ENCODE measurements at regions not wholly inside any gene's neighbourhood (a gene's known extent, or its start where the extent isn't known, plus 50 kb on each side); places are given as distances from the start of the nearest gene placed in this dataset.
"Not testable (repeated sequence)": the region's sequence is repeated elsewhere in the genome, so short reads cannot be mapped to it uniquely, and the experiment has no call there.

DNA sequence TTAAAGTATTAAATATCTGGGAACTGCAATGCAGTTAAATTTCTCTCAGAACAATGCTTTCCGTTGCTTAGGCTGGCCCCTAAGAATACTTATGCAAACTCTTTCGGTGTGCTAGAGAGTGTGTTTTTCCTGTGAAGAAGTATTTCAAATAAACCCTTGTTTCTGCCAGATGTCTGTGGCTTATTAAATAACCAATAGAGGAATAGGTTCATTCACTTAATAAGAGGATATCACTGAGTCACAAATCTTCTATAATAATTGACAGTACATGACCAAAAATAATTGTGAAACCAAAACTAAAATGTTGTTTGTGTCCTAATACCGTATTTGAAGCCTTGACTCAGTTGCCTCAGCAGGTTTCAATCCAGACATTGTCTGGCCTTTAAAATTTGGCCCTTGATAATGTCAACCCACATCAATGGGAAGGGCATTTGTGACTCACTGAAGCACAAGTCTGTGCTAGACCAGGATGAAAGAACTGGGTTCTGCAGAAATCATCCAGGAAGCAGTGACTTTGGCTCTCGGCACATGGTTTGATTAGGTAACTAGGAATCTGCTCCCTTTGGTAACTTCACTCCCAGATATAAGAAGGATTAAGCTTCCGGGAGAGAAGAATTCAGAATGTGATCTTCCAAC lies 104.2 kb upstream of the BARHL2 start:
- Histone ChIP-seq H3K27ac (ENCODE audit: low read length) (no peak overlapping the region), H3K79me2 (ENCODE audit: low read length) (no peaks in the 10 kb centered on the region), H3F3A (ENCODE audit: insufficient read depth, low read length) (no peaks in the 10 kb centered on the region), H3K4me1 (ENCODE audit: low read length) (no peaks in the 10 kb centered on the region), H3K4me2 (ENCODE audit: low read depth, low read length) (peak overlapping the region; percentile 21; the same call in 1 of the 2 replicates), H3K36me3 (replicated peaks; ENCODE audit: insufficient read depth, low read length) (no peaks in the 10 kb centered on the region), H3K4me3 (ENCODE audit: low read length) (no peak overlapping the region), H3K9ac (ENCODE audit: low read length) (no peak overlapping the region), H2AFZ (ENCODE audit: low read length) (0 out of 2 replicates have a peak overlapping the region, but pooled peaks have one; percentile 24), H3K27me3 (replicated peaks; ENCODE audit: insufficient read depth, low read length) (no peaks in the 10 kb centered on the region), H3K9me3 (replicated peaks; ENCODE audit: insufficient read depth, low read length) (no peaks in the 10 kb centered on the region), H3K9me2 (replicated peaks; ENCODE audit: insufficient read depth, low read length) (no peaks in the 10 kb centered on the region), H4K20me1 (ENCODE audit: insufficient read depth, low read length) (no peaks in the 10 kb centered on the region)
- no peak for TF ChIP-seq EZH2 (optimal IDR thresholded peaks at IDR 0.05; ENCODE audit: low read depth, low read length)
- TF ChIP-seq EZH2phosphoT487 (IDR thresholded peaks at IDR 0.05; ENCODE audit: low read length): no peak
- TF ChIP-seq, protein P1, sequence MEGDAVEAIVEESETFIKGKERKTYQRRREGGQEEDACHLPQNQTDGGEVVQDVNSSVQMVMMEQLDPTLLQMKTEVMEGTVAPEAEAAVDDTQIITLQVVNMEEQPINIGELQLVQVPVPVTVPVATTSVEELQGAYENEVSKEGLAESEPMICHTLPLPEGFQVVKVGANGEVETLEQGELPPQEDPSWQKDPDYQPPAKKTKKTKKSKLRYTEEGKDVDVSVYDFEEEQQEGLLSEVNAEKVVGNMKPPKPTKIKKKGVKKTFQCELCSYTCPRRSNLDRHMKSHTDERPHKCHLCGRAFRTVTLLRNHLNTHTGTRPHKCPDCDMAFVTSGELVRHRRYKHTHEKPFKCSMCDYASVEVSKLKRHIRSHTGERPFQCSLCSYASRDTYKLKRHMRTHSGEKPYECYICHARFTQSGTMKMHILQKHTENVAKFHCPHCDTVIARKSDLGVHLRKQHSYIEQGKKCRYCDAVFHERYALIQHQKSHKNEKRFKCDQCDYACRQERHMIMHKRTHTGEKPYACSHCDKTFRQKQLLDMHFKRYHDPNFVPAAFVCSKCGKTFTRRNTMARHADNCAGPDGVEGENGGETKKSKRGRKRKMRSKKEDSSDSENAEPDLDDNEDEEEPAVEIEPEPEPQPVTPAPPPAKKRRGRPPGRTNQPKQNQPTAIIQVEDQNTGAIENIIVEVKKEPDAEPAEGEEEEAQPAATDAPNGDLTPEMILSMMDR (IDR thresholded peaks at IDR 0.05; ENCODE audit: low read length): no peak
- no peak for DNase-seq

DNA sequence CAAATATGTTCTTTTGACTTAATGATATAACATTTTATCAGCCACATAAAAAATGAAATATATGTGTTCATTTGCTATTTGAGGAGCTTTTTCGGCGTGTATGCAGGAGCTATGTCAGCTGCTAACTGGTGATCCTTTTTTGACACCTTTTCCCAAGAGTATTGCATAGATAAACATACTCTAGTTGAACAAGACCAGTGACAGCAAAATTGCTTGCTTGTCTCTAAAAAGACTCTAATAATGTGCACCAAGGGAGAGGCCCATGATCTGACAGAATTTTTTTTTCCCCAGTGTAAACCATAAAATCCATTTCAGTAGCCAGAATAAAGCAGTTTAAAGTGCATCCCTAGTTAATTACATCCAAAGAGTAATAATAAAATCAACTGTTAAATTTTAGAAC lies 103.6 kb upstream of the BARHL2 start:
- no peaks in the 10 kb centered on the region for H3K9me3 ChIP-seq (replicated peaks; ENCODE audit: insufficient read depth, low read length)
- H4K20me1 ChIP-seq (ENCODE audit: insufficient read depth, low read length): no peaks in the 10 kb centered on the region
- no peaks in the 10 kb centered on the region for H3K79me2 ChIP-seq (ENCODE audit: low read length)
- TF ChIP-seq EZH2phosphoT487 (IDR thresholded peaks at IDR 0.05; ENCODE audit: low read length) (no peak), EZH2 (optimal IDR thresholded peaks at IDR 0.05; ENCODE audit: low read depth, low read length) (no peak)
- TF ChIP-seq, protein P1 (IDR thresholded peaks at IDR 0.05; ENCODE audit: low read length): no peak
- no peaks in the 10 kb centered on the region for H3K36me3 ChIP-seq (replicated peaks; ENCODE audit: insufficient read depth, low read length)
- no peaks in the 10 kb centered on the region for H3K9me2 ChIP-seq (replicated peaks; ENCODE audit: insufficient read depth, low read length)
- no peaks in the 10 kb centered on the region for H3F3A ChIP-seq (ENCODE audit: insufficient read depth, low read length)
- H3K4me2 ChIP-seq (ENCODE audit: low read depth, low read length): no peak overlapping the region
- no peak overlapping the region for H3K9ac ChIP-seq (ENCODE audit: low read length)
- H3K4me3 ChIP-seq (ENCODE audit: low read length): no peak overlapping the region
- DNase-seq: no peak
- no peaks in the 10 kb centered on the region for H3K4me1 ChIP-seq (ENCODE audit: low read length)
- no peak overlapping the region for H3K27ac ChIP-seq (ENCODE audit: low read length)
- H3K27me3 ChIP-seq (replicated peaks; ENCODE audit: insufficient read depth, low read length): no peaks in the 10 kb centered on the region
- H2AFZ ChIP-seq (ENCODE audit: low read length): no peak overlapping the region

DNA sequence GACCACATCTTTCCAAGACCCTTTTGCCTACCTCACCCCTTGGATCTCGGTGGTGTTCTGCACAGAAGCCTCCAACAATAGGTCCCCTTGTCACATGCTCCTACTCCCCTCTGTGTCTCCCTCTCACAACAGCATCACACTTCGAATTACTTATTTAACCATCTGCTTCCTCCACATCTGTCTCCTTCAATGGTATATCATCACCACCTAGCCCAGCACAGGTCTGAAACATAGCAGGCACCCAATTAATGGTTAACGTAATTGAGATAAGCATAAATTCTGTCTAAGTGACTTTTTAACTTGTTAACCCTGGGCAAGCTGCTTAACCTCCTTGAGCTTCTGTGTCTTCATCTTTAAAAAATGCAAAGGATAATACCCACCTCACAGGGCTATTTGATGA lies 100.3 kb upstream of the BARHL2 start:
- H3K4me2 ChIP-seq (ENCODE audit: low read depth, low read length): no peak overlapping the region
- no peak overlapping the region for H2AFZ ChIP-seq (ENCODE audit: low read length)
- H3F3A ChIP-seq (ENCODE audit: insufficient read depth, low read length): no peaks in the 10 kb centered on the region
- no peaks in the 10 kb centered on the region for H3K9me2 ChIP-seq (replicated peaks; ENCODE audit: insufficient read depth, low read length)
- no peaks in the 10 kb centered on the region for H3K79me2 ChIP-seq (ENCODE audit: low read length)
- no peak overlapping the region for H3K9ac ChIP-seq (ENCODE audit: low read length)
- DNase-seq: no peak
- TF ChIP-seq, protein P1 (IDR thresholded peaks at IDR 0.05; ENCODE audit: low read length): no peak
- TF ChIP-seq EZH2phosphoT487 (IDR thresholded peaks at IDR 0.05; ENCODE audit: low read length) (no peak), EZH2 (optimal IDR thresholded peaks at IDR 0.05; ENCODE audit: low read depth, low read length) (no peak)
- H3K4me3 ChIP-seq (ENCODE audit: low read length): no peak overlapping the region
- no peaks in the 10 kb centered on the region for H4K20me1 ChIP-seq (ENCODE audit: insufficient read depth, low read length)
- no peaks in the 10 kb centered on the region for H3K36me3 ChIP-seq (replicated peaks; ENCODE audit: insufficient read depth, low read length)
- H3K27ac ChIP-seq (ENCODE audit: low read length): no peak overlapping the region
- no peaks in the 10 kb centered on the region for H3K4me1 ChIP-seq (ENCODE audit: low read length)
- no peaks in the 10 kb centered on the region for H3K27me3 ChIP-seq (replicated peaks; ENCODE audit: insufficient read depth, low read length)
- no peaks in the 10 kb centered on the region for H3K9me3 ChIP-seq (replicated peaks; ENCODE audit: insufficient read depth, low read length)

DNA sequence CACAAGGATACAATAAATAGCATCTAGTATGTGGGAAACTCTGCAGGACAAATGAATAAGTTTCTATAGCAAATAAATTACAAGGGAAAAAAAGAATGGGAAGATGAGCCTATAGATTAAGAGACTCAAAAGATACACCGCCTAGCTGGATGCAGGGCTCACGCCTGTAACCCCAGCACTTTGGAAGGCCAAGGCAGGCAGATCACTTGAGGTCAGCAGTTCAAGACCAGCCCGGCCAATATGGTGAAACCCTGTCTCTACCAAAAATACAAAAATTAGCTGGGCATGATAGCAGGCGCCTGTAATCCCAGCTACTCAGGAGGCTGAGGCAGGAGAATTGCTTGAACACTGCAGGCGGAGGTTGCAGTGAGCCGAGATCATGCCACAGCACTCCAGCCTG lies 95.1 kb upstream of the BARHL2 start:
- H4K20me1 ChIP-seq (ENCODE audit: insufficient read depth, low read length); H3K9me3 ChIP-seq (replicated peaks; ENCODE audit: insufficient read depth, low read length); H3K36me3 ChIP-seq (replicated peaks; ENCODE audit: insufficient read depth, low read length); H3K4me3 ChIP-seq (ENCODE audit: low read length); H3K27ac ChIP-seq (ENCODE audit: low read length); H3K4me2 ChIP-seq (ENCODE audit: low read depth, low read length); H3K9me2 ChIP-seq (replicated peaks; ENCODE audit: insufficient read depth, low read length); H3K9ac ChIP-seq (ENCODE audit: low read length); H3K4me1 ChIP-seq (ENCODE audit: low read length); H3K79me2 ChIP-seq (ENCODE audit: low read length); H2AFZ ChIP-seq (ENCODE audit: low read length); DNase-seq; H3K27me3 ChIP-seq (replicated peaks; ENCODE audit: insufficient read depth, low read length); H3F3A ChIP-seq (ENCODE audit: insufficient read depth, low read length): not testable (repeated sequence)

DNA sequence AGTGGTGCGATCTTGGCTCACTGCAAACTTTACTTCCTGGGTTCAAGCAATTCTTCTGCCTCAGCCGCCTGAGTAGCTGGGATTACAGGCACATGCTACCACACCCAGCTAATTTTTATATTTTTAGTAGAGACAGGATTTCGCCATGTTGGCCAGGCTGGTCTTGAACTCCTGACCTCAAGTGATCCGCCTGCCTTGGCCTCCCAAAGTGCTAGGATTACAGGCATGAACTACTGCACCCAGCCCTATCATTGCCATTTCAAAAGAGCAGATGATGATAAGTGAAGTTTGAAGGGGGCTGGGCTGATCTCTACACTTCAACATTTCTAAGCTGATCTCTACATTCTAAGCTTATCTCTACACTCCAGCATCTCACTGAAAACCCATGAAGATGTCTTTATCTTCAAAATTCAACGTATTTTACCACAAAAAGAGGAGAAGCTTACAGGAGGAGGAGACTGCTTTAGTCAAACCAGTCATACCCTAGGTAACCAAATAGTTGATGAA lies 94.4 kb upstream of the BARHL2 start:
- H3K27me3 ChIP-seq (replicated peaks; ENCODE audit: insufficient read depth, low read length); DNase-seq: not testable (repeated sequence)

More for the DNA sequence above, 94.4 kb upstream of the BARHL2 start:
- H3F3A ChIP-seq (ENCODE audit: insufficient read depth, low read length); H3K79me2 ChIP-seq (ENCODE audit: low read length); H3K9me3 ChIP-seq (replicated peaks; ENCODE audit: insufficient read depth, low read length); H3K9ac ChIP-seq (ENCODE audit: low read length); H4K20me1 ChIP-seq (ENCODE audit: insufficient read depth, low read length); H2AFZ ChIP-seq (ENCODE audit: low read length); H3K9me2 ChIP-seq (replicated peaks; ENCODE audit: insufficient read depth, low read length); H3K4me1 ChIP-seq (ENCODE audit: low read length); H3K4me3 ChIP-seq (ENCODE audit: low read length); H3K4me2 ChIP-seq (ENCODE audit: low read depth, low read length); H3K27ac ChIP-seq (ENCODE audit: low read length); H3K36me3 ChIP-seq (replicated peaks; ENCODE audit: insufficient read depth, low read length): not testable (repeated sequence)
